Stimulated activated naive CD4-positive, alpha-beta T cell (primary cell): ENCODE measurements at regions not wholly inside any gene's neighbourhood (a gene's known extent, or its start where the extent isn't known, plus 50 kb on each side); places are given as distances from the start of the nearest gene placed in this dataset.

ENCODE experiments used
- DNase-seq, 6 experiments: peaks; one replicate each; lab custom pipeline; 2025; lab: John Stamatoyannopoulos, UW

DNA sequence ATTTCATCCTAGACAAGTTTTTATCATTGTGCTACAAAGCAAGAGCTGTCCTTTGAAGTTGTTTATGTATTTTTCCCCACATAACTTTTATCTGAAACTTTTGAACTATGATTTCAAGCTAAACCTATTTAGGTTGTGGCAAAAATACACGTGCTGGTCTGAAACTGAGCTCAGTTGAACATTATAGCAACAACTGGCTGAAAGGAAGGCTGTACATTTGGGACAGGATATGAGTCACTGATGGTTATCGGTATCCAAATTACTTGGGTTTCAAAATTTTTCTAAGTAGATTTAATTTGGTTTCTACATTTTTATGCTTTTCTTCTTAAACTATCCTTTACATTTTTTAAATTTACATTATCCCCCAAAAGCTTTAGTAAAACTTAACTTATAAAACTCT, 627.3 kb upstream of the NUDT12 start:
- DNase-seq = no peak

GRCh38 chr5:104189031-104189430, 626.4 kb upstream of the NUDT12 start:
- DNase-seq = no peak

DNA sequence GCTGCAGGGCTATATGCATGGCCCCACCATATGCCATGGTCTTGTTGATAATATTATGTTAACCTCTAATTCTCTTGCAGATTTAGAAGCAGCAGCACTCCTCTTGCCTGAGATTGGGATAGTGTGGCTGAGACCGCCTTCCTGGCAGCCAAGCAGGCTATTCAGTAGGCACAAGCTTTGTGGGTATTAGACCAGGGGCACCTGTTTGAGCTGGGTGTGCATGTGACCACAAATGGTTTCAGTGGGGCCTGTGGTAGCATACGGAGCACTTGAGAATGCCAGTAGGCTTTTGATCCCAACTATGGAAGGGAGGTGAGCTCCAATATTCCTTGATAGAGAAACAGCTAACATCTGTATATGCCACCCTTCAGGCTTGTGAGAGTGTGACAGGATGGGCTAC, 625.1 kb upstream of the NUDT12 start:
- no peak for DNase-seq

GRCh38 chr5:104186510-104186909, 623.9 kb upstream of the NUDT12 start:
- DNase-seq = no peak

GRCh38 chr5:104186100-104186499, 623.5 kb upstream of the NUDT12 start:
- no peak for DNase-seq

- DNase-seq = no peak
Measured at GRCh38 chr5:104184264-104184663, 621.7 kb upstream of the NUDT12 start.

DNA sequence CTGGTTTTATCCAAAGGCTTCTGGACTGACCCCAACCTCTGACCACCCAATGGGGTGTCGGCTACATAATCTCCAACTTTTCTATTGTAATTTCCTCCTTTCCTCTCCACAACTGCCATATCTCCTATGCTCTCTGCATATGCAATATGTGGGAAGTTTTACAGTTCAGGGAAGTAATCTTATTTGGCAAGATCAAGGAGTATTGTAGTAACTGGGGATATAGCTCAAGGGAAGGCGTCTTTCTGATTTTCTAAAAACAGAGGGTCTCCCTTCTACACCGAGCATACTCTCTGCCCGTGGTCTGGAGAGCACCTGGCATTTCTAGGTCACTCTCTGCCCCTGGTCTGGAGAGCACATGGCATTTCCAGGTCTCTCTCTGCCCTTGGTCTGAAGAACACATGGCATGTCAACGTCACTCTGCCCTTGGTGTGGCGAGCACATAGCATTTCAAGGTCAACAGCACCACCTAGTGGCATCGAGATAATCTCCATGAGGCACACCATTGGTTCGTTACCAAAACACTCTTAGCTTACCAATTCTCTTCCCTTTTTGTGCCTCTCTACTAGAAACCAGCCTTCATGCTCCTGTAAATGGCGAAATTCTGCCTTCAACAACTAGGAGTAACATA, 616.4 kb upstream of the NUDT12 start:
- DNase-seq = no peak

DNA sequence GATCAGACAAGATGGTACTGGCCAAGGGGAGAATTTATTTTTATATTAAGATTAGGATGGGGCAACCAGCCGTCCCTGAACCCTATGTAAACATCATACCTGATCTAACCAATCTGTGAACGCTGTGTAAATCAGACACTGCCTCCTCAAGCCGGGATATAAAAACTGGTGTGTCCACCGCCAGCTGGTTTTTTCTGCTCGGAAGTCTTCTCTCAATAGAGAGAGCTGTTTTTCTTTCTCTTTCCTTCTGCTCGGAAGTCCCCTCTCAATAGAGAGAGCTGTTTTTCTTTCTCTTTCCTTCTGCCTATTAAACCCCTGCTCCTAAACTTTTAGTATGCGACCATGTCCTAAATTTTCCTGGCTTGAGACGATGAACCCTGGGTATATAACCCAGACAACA, 615.5 kb upstream of the NUDT12 start:
- no peak for DNase-seq

DNA sequence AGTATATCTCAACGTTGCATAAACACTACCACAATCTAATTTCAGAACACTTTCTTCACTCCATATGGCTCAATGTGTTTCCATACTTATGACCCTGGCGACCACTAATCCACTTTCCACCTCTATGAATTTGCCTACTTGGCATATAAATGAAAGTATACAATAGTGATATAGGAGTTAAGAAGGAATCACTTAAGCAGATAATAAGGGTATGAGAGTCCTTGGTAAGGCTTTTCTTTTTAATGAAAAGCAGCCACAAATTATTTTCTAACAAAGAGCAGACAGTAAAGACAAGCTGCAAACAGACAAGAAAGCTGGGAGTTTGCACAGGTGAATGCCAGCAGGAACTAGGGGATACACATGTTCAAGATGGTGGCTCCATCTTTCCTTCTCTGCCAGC, 615.1 kb upstream of the NUDT12 start:
- no peak for DNase-seq

DNA sequence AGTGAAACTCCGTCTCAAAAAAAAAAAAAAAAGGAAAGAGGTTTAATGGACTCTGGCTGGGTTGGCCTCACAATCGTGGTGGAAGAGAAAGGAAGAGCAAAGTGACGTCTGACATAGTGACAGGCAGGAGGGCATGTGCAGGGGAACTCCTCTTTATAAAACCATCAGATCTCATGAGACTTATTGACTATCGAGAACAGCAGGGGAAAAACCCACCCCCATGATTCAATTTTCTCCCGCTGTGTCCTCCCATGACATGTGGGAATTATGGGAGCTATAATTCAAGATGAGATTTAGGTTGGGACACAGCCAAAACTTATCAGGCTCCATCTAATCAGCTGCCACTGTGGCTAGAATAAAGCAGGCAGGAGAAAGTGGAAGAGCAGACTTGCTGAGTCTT, 610.4 kb upstream of the NUDT12 start:
- no peak for DNase-seq

DNA sequence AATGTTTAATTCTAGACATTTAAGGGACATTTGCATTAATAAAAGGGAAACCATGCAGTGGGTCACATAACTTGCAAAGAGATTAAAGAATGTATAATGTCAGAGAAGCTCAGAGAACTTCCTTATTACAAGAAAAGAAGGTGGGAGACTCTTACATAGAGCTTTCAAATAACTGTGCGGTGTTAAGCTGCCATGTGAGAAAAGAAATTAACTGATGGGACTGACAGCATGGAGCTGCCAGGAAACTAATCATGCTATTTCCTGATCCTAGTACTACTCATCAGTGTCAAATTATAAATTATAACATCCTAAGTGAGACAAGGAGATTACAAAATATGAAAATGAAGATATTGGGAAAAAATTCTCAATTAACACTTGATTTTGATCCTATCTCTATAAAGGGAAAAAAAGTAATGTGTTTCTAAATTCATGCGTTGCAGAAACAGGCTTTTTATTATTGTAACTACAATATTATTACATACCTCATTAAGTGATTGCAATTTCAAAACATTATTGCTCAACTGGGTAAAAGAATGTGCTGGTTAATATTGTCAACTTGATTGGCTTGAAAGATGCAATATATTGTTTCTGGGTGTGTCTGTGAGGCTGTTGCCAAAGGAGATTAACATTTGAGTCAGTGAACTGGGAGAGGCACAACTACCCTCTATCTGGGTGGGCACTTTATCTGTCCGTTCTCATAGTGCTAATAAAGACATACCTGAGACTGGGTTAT, 609.5 kb upstream of the NUDT12 start:
- DNase-seq = no peak

- no peak for DNase-seq
Measured at GRCh38 chr5:104170926-104171325, 608.3 kb upstream of the NUDT12 start.

DNA sequence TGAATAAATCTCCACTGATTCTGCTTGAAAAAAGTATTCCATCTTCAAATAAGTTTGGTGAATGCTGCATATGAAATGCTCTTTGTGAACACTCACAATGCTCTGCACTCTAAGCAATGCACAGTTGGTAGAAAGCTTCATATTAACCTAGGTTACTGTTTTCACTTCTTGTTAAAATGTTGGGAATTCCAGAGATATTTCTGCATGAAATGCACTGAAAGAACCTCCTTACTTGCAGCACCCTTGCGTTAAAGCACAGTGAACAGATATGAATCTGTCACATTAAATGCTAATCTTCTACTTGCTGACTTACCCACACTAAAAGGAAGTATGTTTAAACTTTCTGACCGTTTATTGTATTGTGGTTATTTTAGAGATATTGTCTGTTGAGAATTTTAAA, 584.1 kb upstream of the NUDT12 start:
- no peak for DNase-seq

- no peak for DNase-seq
Measured at GRCh38 chr5:104139840-104140239, 577.3 kb upstream of the NUDT12 start.

DNA sequence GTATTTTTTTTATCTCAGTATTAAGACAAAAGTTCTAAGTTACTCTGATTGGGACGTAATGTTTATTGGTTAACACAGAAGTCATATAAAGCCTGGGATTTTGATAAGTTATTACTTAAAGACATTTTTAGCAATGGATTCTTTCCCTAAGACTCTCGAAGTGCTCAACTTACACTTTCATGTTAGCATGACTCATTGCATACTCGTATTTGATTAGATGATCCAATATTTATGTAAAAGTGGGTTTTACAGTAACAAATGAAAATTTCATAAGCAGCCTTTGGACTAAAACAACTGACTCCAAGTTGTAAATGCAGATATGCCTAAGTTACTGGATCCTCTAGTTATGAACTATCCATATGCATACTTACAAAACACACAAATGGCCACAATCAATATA, 567.7 kb upstream of the NUDT12 start:
- no peak for DNase-seq

GRCh38 chr5:104128348-104128747, 565.8 kb upstream of the NUDT12 start:
- DNase-seq = no peak

DNA sequence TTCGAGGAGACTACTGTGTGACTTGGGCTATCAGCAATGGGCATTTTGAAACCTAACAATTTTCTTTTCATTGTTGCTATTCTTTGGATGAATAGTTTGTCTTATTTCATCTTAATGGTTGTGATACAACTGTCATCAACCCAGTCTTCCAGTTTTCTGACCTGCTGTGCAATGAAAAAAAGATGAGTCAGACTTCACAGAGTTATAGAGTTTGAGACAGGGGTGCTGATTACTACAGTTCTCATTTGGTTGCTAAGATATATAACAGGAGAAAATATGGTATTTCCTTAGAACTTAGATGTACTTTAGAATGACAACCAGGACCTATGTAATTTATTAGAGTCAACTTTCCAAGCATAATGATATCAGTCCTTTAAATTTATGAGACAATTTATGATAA, 564.4 kb upstream of the NUDT12 start:
- no peak for DNase-seq

GRCh38 chr5:104119529-104119928, 556.9 kb upstream of the NUDT12 start:
- DNase-seq = no peak

DNA sequence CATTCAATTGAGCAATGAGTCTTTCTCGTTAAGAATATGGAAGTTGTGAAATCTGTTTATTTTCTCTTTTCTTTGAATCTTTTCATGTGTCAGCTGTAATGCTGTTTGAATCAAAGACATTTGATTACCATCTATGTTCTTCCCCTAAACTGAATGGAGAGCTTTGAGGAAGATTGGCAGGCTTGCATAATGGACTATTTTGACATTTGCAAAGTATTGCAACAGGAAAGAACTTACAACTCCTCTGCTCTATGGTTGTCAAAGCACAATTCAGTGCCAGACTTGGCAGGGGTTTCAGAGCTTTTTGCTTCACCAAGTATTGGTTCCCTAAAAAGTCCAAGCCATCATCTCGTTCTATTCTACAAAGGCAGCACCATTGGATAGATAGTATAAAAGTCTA, 549.0 kb upstream of the NUDT12 start:
- DNase-seq = no peak

- DNase-seq = no peak
Measured at GRCh38 chr5:104096451-104096850, 533.9 kb upstream of the NUDT12 start.

DNA sequence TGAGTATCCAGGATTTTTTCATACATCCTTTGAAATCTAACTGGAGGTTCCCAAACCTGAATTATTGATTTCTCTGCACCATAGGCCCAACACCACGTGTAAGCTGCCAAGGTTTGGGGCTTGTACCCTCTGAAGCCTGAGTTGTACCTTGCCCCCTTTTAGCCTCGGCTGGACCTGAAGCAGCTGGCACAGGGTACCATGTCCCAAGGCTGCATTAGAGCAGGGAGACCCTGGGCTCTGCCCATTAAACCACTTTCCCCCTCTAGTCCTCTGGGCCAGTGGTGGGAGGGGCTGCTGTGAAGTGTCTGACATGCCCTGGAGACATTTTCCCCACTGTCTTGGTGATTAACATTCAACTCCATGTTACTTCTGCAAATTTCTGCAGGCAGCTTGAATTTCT, 532.9 kb upstream of the NUDT12 start:
- DNase-seq = no peak

- no peak for DNase-seq
Measured at GRCh38 chr5:104088876-104089778, 526.5 kb upstream of the NUDT12 start.

DNA sequence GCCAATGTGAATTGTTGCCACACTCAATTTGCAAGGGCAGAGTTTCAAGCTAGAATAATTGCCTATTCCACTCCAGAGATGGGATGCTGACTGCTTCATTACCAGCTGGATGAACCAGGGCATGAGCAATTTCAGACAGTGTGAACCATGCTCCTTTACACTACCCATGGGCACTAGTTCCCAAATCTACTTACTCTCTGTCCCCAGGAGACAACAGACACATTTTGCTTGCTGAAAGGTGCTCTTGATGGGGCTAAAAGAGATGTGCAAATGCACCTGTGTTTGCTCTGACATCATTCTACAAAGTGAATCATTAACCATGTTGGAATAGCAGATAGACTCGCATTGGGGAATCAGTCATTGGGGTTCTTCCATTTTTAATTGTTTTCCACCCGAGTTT, 522.3 kb upstream of the NUDT12 start:
- DNase-seq = no peak
